ENCODE measurements at regions not wholly inside any gene's neighbourhood (a gene's known extent, or its start where the extent isn't known, plus 50 kb on each side); places are given as distances from the start of the nearest gene placed in this dataset.

DNA sequence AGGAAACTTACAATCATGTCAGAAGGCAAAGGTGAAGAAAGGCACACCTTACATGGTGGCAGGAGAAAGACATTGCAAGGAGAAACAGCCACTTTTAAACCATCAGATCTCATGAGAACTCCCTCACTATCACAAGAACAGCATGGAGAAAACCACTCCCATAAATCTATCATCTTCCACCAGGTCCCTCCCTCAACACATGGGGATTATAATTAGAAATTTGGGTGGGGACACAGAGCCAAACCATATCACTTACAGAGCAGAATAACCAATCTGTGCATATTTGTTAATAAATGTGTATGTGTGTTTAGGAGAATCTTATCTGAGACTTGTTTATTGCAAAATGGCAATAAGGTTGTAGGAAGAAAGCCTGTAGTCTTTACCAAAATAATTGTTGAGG lies 205.2 kb upstream of the ANO3 start:
- no peak for DNase-seq (ENCODE audit: low read depth in 1 of 2, low spot score in 1 of 2)
- Histone ChIP-seq H3K27me3 (ENCODE audit: insufficient read depth, poor library complexity, severe bottlenecking) (no peaks in the 10 kb centered on the region), H3K27ac (replicated peaks) (no peak overlapping the region), H3K4me3 (replicated peaks; ENCODE audit: insufficient read depth, low read length) (no peak overlapping the region)
- TF ChIP-seq, protein P1, sequence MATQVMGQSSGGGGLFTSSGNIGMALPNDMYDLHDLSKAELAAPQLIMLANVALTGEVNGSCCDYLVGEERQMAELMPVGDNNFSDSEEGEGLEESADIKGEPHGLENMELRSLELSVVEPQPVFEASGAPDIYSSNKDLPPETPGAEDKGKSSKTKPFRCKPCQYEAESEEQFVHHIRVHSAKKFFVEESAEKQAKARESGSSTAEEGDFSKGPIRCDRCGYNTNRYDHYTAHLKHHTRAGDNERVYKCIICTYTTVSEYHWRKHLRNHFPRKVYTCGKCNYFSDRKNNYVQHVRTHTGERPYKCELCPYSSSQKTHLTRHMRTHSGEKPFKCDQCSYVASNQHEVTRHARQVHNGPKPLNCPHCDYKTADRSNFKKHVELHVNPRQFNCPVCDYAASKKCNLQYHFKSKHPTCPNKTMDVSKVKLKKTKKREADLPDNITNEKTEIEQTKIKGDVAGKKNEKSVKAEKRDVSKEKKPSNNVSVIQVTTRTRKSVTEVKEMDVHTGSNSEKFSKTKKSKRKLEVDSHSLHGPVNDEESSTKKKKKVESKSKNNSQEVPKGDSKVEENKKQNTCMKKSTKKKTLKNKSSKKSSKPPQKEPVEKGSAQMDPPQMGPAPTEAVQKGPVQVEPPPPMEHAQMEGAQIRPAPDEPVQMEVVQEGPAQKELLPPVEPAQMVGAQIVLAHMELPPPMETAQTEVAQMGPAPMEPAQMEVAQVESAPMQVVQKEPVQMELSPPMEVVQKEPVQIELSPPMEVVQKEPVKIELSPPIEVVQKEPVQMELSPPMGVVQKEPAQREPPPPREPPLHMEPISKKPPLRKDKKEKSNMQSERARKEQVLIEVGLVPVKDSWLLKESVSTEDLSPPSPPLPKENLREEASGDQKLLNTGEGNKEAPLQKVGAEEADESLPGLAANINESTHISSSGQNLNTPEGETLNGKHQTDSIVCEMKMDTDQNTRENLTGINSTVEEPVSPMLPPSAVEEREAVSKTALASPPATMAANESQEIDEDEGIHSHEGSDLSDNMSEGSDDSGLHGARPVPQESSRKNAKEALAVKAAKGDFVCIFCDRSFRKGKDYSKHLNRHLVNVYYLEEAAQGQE (IDR thresholded peaks at IDR 0.05; ENCODE audit: insufficient replicate concordance, low read depth) = no peak
- TF ChIP-seq, protein P2, sequence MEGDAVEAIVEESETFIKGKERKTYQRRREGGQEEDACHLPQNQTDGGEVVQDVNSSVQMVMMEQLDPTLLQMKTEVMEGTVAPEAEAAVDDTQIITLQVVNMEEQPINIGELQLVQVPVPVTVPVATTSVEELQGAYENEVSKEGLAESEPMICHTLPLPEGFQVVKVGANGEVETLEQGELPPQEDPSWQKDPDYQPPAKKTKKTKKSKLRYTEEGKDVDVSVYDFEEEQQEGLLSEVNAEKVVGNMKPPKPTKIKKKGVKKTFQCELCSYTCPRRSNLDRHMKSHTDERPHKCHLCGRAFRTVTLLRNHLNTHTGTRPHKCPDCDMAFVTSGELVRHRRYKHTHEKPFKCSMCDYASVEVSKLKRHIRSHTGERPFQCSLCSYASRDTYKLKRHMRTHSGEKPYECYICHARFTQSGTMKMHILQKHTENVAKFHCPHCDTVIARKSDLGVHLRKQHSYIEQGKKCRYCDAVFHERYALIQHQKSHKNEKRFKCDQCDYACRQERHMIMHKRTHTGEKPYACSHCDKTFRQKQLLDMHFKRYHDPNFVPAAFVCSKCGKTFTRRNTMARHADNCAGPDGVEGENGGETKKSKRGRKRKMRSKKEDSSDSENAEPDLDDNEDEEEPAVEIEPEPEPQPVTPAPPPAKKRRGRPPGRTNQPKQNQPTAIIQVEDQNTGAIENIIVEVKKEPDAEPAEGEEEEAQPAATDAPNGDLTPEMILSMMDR (IDR thresholded peaks at IDR 0.05; ENCODE audit: insufficient read depth, low read length) = no peak
- TF ChIP-seq POLR2AphosphoS5 (IDR thresholded peaks at IDR 0.05; ENCODE audit: low read depth) (no peak), SPI1 (IDR thresholded peaks at IDR 0.05; ENCODE audit: borderline replicate concordance, low read depth) (no peak), GABPA (IDR thresholded peaks at IDR 0.05; ENCODE audit: low read depth) (no peak)

DNA sequence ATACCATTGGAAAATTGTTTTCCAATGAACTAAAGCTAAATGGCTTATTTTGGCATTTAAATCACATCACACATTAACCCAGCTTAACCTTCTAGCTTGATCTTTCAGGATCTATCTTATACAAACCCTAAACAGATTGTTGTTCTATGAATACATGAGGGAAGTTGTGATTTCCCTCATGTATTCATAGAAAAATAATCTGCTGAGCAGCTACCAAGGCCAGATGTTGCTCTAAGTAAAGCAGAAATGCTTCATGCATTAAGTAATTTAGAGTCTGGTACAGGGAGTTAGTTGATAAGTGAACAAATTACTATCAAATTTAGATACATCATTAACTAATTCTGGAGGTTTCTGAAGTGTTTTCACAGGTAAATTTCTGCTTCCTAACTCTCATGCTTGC lies 204.6 kb upstream of the ANO3 start:
- TF ChIP-seq, protein P1 (IDR thresholded peaks at IDR 0.05; ENCODE audit: insufficient replicate concordance, low read depth) = no peak
- TF ChIP-seq GABPA (IDR thresholded peaks at IDR 0.05; ENCODE audit: low read depth) (no peak), POLR2AphosphoS5 (IDR thresholded peaks at IDR 0.05; ENCODE audit: low read depth) (no peak), SPI1 (IDR thresholded peaks at IDR 0.05; ENCODE audit: borderline replicate concordance, low read depth) (no peak)
- TF ChIP-seq, protein P2 (IDR thresholded peaks at IDR 0.05; ENCODE audit: insufficient read depth, low read length) = no peak
- H3K27ac ChIP-seq (replicated peaks) = no peak overlapping the region
- H3K4me3 ChIP-seq (replicated peaks; ENCODE audit: insufficient read depth, low read length) = no peak overlapping the region
- DNase-seq (ENCODE audit: low read depth in 1 of 2, low spot score in 1 of 2) = no peak
- H3K27me3 ChIP-seq (ENCODE audit: insufficient read depth, poor library complexity, severe bottlenecking) = no peaks in the 10 kb centered on the region

DNA sequence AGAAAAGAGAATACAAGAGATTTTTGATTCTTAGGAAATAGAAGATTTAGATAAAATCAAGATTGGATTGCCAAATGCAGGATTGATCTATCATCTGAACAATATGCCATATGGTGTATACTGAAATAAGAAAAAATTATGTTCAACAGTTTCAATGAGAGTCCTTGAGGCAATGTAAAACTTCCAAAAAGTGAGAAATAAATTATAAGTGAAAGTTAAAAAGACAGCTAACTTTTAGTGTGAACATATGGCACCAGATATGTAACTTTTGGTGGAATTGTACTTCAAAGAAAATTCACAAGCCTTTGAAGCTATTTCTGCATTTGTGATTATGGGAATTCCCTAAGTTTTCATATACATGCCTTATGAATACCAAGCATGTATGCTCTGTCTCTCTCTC lies 200.5 kb upstream of the ANO3 start:
- Histone ChIP-seq H3K27me3 (ENCODE audit: insufficient read depth, poor library complexity, severe bottlenecking) (no peaks in the 10 kb centered on the region), H3K27ac (replicated peaks) (no peak overlapping the region), H3K4me3 (replicated peaks; ENCODE audit: insufficient read depth, low read length) (no peak overlapping the region)
- no peak for DNase-seq (ENCODE audit: low read depth in 1 of 2, low spot score in 1 of 2)
- no peak for TF ChIP-seq GABPA (IDR thresholded peaks at IDR 0.05; ENCODE audit: low read depth)
- no peak for TF ChIP-seq SPI1 (IDR thresholded peaks at IDR 0.05; ENCODE audit: borderline replicate concordance, low read depth)
- TF ChIP-seq, protein P2 (IDR thresholded peaks at IDR 0.05; ENCODE audit: insufficient read depth, low read length) = no peak
- TF ChIP-seq, protein P1 (IDR thresholded peaks at IDR 0.05; ENCODE audit: insufficient replicate concordance, low read depth) = no peak
- TF ChIP-seq POLR2AphosphoS5 (IDR thresholded peaks at IDR 0.05; ENCODE audit: low read depth) = no peak
